Testis (tissue), 2 donors: ENCODE measurements at regions not wholly inside any gene's neighbourhood (a gene's known extent, or its start where the extent isn't known, plus 50 kb on each side); places are given as distances from the start of the nearest gene placed in this dataset.

ENCODE experiments used
- CTCF ChIP-seq, 3 experiments: fragments of 450-650 bp in 2 of 3; fragments of 200-600 bp in 1 of 3; sonication (generic) in 1 of 3; IDR thresholded peaks; one replicate each; pipeline ENCODE4 v1.5.1; 2016 to 2019; ENCODE audit warnings: antibody characterized with exemption in 3 of 3, mild to moderate bottlenecking in 2 of 3, moderate library complexity in 1 of 3
- POLR2A ChIP-seq: fragments of 450-650 bp; IDR thresholded peaks from one replicate; pipeline ENCODE4 v1.6.1; 2017; ENCODE audit warnings: antibody characterized with exemption, mild to moderate bottlenecking, moderate library complexity

- TF ChIP-seq POLR2A (no peak), CTCF (IDR thresholded peaks at IDR 0.05) (no peak)
Measured at GRCh38 chr10:10363217-10363616, 654.5 kb upstream of the CELF2 start.
